ENCODE measurements at regions not wholly inside any gene's neighbourhood (a gene's known extent, or its start where the extent isn't known, plus 50 kb on each side); places are given as distances from the start of the nearest gene placed in this dataset.

DNA sequence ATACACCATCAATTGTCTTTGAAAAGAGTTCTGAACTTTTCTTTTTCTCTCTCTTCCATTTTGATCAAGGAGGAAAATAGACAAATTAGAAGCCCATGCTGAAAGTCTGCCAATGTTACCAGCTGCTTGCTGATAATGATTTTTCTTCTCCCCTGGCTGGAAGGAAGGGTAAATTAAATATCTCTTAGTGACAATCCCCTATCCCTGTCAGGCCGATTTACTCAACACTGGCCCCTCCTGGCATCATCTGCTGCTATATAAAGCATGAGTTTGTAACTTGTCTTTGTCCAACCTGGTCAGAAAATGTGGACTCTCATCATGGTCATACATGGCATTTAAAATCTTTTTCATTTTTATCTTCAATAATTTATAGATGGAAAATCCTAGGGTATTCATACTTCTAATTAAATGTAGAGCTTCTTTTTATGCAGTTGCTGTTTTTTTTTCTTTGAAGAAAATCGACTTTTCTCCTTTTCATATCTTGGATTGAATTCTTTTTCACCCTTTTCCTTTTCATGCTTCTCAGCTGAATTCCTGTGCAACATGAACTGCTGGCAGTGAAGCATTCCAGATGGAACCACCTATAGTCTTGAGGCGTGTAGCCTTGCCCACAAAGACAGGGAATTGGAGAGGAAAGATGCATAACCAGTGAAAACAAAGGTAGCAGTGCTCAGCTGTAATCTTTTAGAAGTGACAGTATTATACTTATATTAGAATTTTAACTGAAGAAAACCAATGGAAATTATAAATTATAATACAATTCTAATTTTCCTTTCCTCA is 214.7 kb upstream of the PTGFR start:
- Histone ChIP-seq H3K79me2 (ENCODE audit: control insufficient read depth, insufficient read depth, low read length, unreplicated experiment) (no peaks in the 10 kb centered on the region), H3K36me3 (ENCODE audit: insufficient read depth, low read length) (no peaks in the 10 kb centered on the region), H3K4me1 (ENCODE audit: control insufficient read depth, insufficient read depth, low read length, unreplicated experiment) (peaks cover 42% of the 10 kb centered on the region), H3K4me3 (ENCODE audit: low read depth, low read length) (no peak overlapping the region), H2AFZ (ENCODE audit: low read length, unreplicated experiment) (no peak overlapping the region), H3K27ac (ENCODE audit: low read depth, low read length) (no peak overlapping the region), H3K27me3 (ENCODE audit: insufficient read depth, low read length) (no peaks in the 10 kb centered on the region)

DNA sequence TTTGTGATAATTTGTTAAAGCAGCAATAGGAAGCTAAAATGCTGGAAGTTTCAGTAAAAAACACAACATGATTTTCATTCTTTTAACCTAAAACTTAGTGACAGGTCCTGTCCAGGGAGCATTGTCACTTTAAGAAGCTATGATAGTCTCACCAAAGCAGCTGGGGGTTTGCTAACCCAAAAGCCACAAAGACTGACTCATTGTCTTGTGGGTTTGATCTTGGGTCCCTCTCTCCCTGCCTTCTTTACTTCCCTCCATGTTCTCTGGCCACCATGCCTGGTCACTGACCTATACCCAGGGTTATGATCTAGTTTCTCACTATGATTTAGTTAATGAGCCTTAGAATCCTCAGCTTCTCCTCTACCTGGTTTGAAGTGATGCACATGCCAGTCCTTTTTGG is 213.5 kb upstream of the PTGFR start:
- peak overlapping the region; percentile 88 for H3K27ac ChIP-seq (ENCODE audit: low read depth, low read length)
- H3K27me3 ChIP-seq (ENCODE audit: insufficient read depth, low read length): no peaks in the 10 kb centered on the region
- peaks cover 42% of the 10 kb centered on the region for H3K4me1 ChIP-seq (ENCODE audit: control insufficient read depth, insufficient read depth, low read length, unreplicated experiment)
- H2AFZ ChIP-seq (ENCODE audit: low read length, unreplicated experiment): peak overlapping the region; percentile 21
- no peaks in the 10 kb centered on the region for H3K79me2 ChIP-seq (ENCODE audit: control insufficient read depth, insufficient read depth, low read length, unreplicated experiment)
- H3K36me3 ChIP-seq (ENCODE audit: insufficient read depth, low read length): no peaks in the 10 kb centered on the region
- H3K4me3 ChIP-seq (ENCODE audit: low read depth, low read length): peak overlapping the region; percentile 2; the same call in 1 of the 2 replicates

DNA sequence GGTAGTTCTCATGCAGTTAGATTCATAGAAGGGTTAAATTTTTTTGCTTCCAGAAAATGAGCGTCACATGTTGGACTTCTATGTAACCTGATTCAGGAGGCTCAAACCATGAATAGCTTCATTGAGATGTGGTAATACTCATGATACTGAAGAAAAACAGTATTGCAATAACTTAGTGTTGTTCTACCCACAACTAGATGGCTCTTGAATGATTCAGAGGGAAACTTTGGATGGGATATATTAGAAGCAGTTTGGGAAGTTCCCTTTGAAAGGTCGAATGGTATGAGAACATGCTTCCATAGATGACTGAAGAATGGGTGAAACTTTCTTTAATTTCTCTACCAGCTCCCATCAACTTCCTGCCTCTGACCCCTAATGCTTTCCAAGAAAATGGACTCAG is 211.7 kb upstream of the PTGFR start:
- no peaks in the 10 kb centered on the region for H3K27me3 ChIP-seq (ENCODE audit: insufficient read depth, low read length)
- no peaks in the 10 kb centered on the region for H3K36me3 ChIP-seq (ENCODE audit: insufficient read depth, low read length)
- peaks cover 42% of the 10 kb centered on the region for H3K4me1 ChIP-seq (ENCODE audit: control insufficient read depth, insufficient read depth, low read length, unreplicated experiment)
- peak overlapping the region; percentile 88 for H3K27ac ChIP-seq (ENCODE audit: low read depth, low read length)
- peak overlapping the region; percentile 13; the same call in 1 of the 2 replicates for H3K4me3 ChIP-seq (ENCODE audit: low read depth, low read length)
- H2AFZ ChIP-seq (ENCODE audit: low read length, unreplicated experiment): peak overlapping the region; percentile 37
- H3K79me2 ChIP-seq (ENCODE audit: control insufficient read depth, insufficient read depth, low read length, unreplicated experiment): no peaks in the 10 kb centered on the region

DNA sequence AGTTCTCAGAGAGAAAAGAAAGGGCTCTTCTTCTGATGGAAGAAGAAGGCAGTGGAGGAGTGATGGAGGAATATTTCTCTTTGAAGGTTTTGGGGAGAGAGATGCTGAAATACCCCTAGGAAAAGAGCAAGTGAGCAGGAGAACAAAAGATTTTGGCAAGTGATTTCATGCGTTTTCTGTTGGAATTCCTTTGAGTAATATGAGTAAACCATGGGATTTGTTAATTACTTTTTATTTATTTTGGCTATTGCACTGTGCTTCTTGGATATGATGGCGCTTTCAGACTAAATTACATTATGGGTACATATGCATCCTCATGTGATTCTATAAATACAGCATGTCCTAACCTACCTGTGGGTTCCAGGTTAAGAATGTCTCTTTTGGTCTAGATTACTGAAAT is 210.1 kb upstream of the PTGFR start:
- H3K4me1 ChIP-seq (ENCODE audit: control insufficient read depth, insufficient read depth, low read length, unreplicated experiment): peaks cover 42% of the 10 kb centered on the region
- no peaks in the 10 kb centered on the region for H3K36me3 ChIP-seq (ENCODE audit: insufficient read depth, low read length)
- H3K4me3 ChIP-seq (ENCODE audit: low read depth, low read length): no peak overlapping the region
- no peak overlapping the region for H3K27ac ChIP-seq (ENCODE audit: low read depth, low read length)
- no peaks in the 10 kb centered on the region for H3K27me3 ChIP-seq (ENCODE audit: insufficient read depth, low read length)
- H3K79me2 ChIP-seq (ENCODE audit: control insufficient read depth, insufficient read depth, low read length, unreplicated experiment): no peaks in the 10 kb centered on the region
- H2AFZ ChIP-seq (ENCODE audit: low read length, unreplicated experiment): no peak overlapping the region

DNA sequence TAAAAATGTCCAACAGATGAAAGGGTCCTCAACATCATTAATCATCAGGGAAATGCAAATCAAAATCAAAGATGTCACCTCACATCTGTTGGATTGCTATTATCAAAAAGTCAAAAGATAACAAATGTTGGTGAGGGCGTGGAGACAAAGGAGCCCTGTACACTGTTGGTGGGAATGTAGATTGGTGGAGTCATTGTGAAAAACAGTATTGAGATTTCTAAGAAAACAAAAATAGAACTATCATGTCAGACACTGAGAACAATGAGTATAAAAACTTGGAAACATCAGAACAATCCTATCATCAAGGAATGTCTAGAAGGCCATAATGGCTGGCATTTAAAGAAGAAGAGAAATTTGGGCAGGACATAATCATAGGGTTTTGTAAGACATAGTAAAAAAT is 209.2 kb upstream of the PTGFR start:
- peaks cover 45% of the 10 kb centered on the region for H3K4me1 ChIP-seq (ENCODE audit: control insufficient read depth, insufficient read depth, low read length, unreplicated experiment)
- no peak overlapping the region for H3K4me3 ChIP-seq (ENCODE audit: low read depth, low read length)
- no peaks in the 10 kb centered on the region for H3K36me3 ChIP-seq (ENCODE audit: insufficient read depth, low read length)
- H3K27me3 ChIP-seq (ENCODE audit: insufficient read depth, low read length): no peaks in the 10 kb centered on the region
- no peak overlapping the region for H2AFZ ChIP-seq (ENCODE audit: low read length, unreplicated experiment)
- no peaks in the 10 kb centered on the region for H3K79me2 ChIP-seq (ENCODE audit: control insufficient read depth, insufficient read depth, low read length, unreplicated experiment)
- H3K27ac ChIP-seq (ENCODE audit: low read depth, low read length): no peak overlapping the region

DNA sequence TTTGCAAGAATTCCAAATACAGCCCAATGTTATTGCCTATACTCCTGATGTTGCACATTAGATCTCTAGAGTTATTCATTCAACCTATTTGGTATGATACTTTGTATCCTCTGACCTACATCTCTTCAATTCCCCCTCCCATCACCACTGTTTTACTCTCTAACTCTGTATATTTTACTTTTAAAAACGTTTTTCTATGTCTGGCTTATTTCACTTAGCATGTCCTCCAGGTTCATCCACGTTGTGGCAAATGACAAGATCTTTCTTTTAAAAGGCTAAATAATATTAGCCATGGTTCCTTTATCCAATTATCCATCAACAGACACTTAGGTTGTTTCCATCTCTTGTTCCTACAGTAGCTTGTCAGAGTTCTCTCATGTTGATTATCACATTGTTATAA is 207.1 kb upstream of the PTGFR start:
- Histone ChIP-seq H3K4me3 (ENCODE audit: low read depth, low read length) (no peak overlapping the region), H3K36me3 (ENCODE audit: insufficient read depth, low read length) (no peaks in the 10 kb centered on the region), H3K27ac (ENCODE audit: low read depth, low read length) (no peak overlapping the region), H3K4me1 (ENCODE audit: control insufficient read depth, insufficient read depth, low read length, unreplicated experiment) (peaks cover 30% of the 10 kb centered on the region), H3K27me3 (ENCODE audit: insufficient read depth, low read length) (no peaks in the 10 kb centered on the region), H2AFZ (ENCODE audit: low read length, unreplicated experiment) (no peak overlapping the region), H3K79me2 (ENCODE audit: control insufficient read depth, insufficient read depth, low read length, unreplicated experiment) (no peaks in the 10 kb centered on the region)

DNA sequence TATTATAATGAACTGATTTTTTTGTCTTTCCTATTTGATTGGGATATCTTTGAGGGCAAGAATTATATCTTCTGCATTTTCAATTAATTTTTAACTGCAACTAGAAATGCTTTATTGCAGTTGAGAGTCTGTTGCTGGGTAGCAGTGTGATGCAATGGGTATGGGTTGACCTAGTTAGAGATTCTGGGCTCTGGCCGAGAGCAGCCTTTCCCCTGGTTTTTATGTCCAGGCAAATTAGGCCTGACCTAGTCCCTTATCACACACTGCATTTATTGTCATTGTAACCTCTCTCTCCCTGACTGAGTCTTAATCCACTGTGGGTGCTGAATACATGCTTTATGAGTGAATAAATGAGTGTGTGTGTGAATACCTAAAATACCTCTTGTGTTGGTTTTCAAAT is 206.4 kb upstream of the PTGFR start:
- peaks cover 23% of the 10 kb centered on the region for H3K4me1 ChIP-seq (ENCODE audit: control insufficient read depth, insufficient read depth, low read length, unreplicated experiment)
- no peaks in the 10 kb centered on the region for H3K36me3 ChIP-seq (ENCODE audit: insufficient read depth, low read length)

DNA sequence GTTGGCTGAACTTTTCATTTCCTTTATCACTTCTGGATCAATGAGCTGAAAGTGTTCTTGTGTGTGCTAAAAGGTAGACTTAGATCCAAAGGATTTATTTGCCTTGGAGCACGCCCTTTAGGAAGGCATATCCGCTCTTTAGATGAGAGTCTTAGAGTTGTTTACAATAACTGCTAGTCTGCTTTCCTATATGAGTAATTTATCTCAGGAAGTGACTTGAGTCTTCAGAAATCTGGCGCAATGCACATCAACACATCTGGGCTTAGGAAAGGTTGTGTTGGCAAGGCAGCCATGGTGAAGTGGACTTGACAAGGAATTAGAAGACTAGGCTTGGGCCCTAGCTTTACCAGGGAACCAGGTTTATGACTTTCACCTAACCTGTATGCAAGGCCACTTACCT is 204.1 kb upstream of the PTGFR start:
- peaks cover 10% of the 10 kb centered on the region for H3K4me1 ChIP-seq (ENCODE audit: control insufficient read depth, insufficient read depth, low read length, unreplicated experiment)
- no peak overlapping the region for H3K4me3 ChIP-seq (ENCODE audit: low read depth, low read length)
- H3K79me2 ChIP-seq (ENCODE audit: control insufficient read depth, insufficient read depth, low read length, unreplicated experiment): no peaks in the 10 kb centered on the region
- H3K27me3 ChIP-seq (ENCODE audit: insufficient read depth, low read length): no peaks in the 10 kb centered on the region
- H2AFZ ChIP-seq (ENCODE audit: low read length, unreplicated experiment): peak overlapping the region; percentile 16
- no peak overlapping the region for H3K27ac ChIP-seq (ENCODE audit: low read depth, low read length)
- H3K36me3 ChIP-seq (ENCODE audit: insufficient read depth, low read length): no peaks in the 10 kb centered on the region

More for the DNA sequence above, 206.4 kb upstream of the PTGFR start:
- Histone ChIP-seq H3K79me2 (ENCODE audit: control insufficient read depth, insufficient read depth, low read length, unreplicated experiment) (no peaks in the 10 kb centered on the region), H3K27me3 (ENCODE audit: insufficient read depth, low read length) (no peaks in the 10 kb centered on the region), H3K4me3 (ENCODE audit: low read depth, low read length) (no peak overlapping the region), H3K27ac (ENCODE audit: low read depth, low read length) (no peak overlapping the region), H2AFZ (ENCODE audit: low read length, unreplicated experiment) (no peak overlapping the region)

DNA sequence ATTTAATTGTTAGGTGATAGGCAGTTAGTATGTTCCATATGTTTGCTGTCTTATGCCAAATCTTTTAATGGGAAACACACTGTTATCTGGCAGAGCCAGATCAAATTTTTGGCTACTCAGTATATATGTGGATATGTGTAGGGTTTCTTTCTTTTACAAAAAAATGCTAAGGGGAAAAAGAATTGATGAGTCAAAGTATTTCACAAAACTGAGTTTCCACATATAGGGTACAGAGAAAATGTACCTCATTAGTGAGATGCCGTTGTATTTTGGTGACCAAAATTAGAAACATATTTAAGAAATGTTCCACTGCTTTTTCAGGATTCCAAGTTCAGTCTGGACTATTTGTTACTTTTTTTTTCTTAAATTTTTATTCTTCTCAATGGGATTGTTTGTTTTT is 201.2 kb upstream of the PTGFR start:
- Histone ChIP-seq H3K36me3 (ENCODE audit: insufficient read depth, low read length) (no peaks in the 10 kb centered on the region), H3K27ac (ENCODE audit: low read depth, low read length) (no peak overlapping the region), H3K4me1 (ENCODE audit: control insufficient read depth, insufficient read depth, low read length, unreplicated experiment) (peaks cover 14% of the 10 kb centered on the region), H3K79me2 (ENCODE audit: control insufficient read depth, insufficient read depth, low read length, unreplicated experiment) (no peaks in the 10 kb centered on the region), H3K27me3 (ENCODE audit: insufficient read depth, low read length) (no peaks in the 10 kb centered on the region), H3K4me3 (ENCODE audit: low read depth, low read length) (no peak overlapping the region), H2AFZ (ENCODE audit: low read length, unreplicated experiment) (no peak overlapping the region)

DNA sequence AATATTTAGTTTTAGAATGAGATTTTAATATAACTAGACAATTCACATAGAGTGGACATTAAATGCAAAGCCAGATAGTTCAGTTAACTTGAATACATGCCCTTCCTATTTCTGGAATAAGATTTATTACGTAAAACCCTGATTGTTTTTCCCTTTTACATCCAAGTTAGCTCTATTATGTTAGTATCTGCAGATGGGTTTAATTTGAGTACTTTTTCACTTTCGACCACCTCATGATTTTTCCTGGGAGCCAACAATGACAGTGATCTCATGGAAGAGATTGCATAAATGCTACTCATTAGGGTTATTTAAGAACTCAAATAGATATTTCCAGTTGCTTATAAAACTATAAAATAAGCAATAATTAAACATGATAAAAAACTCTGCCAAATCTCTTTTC is 199.4 kb upstream of the PTGFR start:
- no peaks in the 10 kb centered on the region for H3K79me2 ChIP-seq (ENCODE audit: control insufficient read depth, insufficient read depth, low read length, unreplicated experiment)
- H3K4me1 ChIP-seq (ENCODE audit: control insufficient read depth, insufficient read depth, low read length, unreplicated experiment): peaks cover 13% of the 10 kb centered on the region
- no peaks in the 10 kb centered on the region for H3K36me3 ChIP-seq (ENCODE audit: insufficient read depth, low read length)
- H3K27ac ChIP-seq (ENCODE audit: low read depth, low read length): no peak overlapping the region
- no peaks in the 10 kb centered on the region for H3K27me3 ChIP-seq (ENCODE audit: insufficient read depth, low read length)
- no peak overlapping the region for H3K4me3 ChIP-seq (ENCODE audit: low read depth, low read length)
- no peak overlapping the region for H2AFZ ChIP-seq (ENCODE audit: low read length, unreplicated experiment)

DNA sequence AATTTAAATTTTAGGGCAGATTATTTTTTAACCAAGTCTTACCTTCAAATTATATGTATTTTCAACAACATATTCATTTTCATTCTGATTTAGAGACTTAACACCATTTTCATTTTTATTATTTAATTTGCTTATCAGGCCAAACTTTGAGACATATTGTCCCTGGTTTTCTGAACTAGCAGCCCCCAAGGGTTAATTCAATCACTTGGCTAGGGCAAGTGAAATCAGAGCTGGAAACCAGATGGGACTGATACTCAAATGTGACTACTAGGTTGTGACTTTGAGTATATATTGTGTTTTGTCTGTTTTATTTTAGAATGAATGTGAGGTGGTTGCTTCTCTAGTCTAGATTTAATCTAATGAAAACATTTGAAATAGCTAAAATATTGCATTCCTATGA is 198.9 kb upstream of the PTGFR start:
- Histone ChIP-seq H2AFZ (ENCODE audit: low read length, unreplicated experiment) (no peak overlapping the region), H3K27me3 (ENCODE audit: insufficient read depth, low read length) (no peaks in the 10 kb centered on the region), H3K4me3 (ENCODE audit: low read depth, low read length) (no peak overlapping the region), H3K27ac (ENCODE audit: low read depth, low read length) (no peak overlapping the region), H3K4me1 (ENCODE audit: control insufficient read depth, insufficient read depth, low read length, unreplicated experiment) (peaks cover 8% of the 10 kb centered on the region), H3K36me3 (ENCODE audit: insufficient read depth, low read length) (no peaks in the 10 kb centered on the region), H3K79me2 (ENCODE audit: control insufficient read depth, insufficient read depth, low read length, unreplicated experiment) (no peaks in the 10 kb centered on the region)

All from ACC112 (cell line).